Gastroesophageal sphincter (tissue), 3 donors: ENCODE measurements at regions not wholly inside any gene's neighbourhood (a gene's known extent, or its start where the extent isn't known, plus 50 kb on each side); places are given as distances from the start of the nearest gene placed in this dataset.

ENCODE experiments used
- CTCF ChIP-seq, 4 experiments: fragments of 200-600 bp in 2 of 4; fragments of 450-650 bp in 2 of 4; sonication (generic) in 1 of 4; IDR thresholded peaks; one replicate each; pipeline ENCODE4 v1.5.1; 2017 to 2019; ENCODE audit warnings: antibody characterized with exemption in 4 of 4, mild to moderate bottlenecking in 2 of 4, moderate library complexity in 2 of 4
- EP300 ChIP-seq: sonication (generic); formaldehyde crosslinking; IDR thresholded peaks from one replicate; pipeline ENCODE4 v1.6.1; 2017; ENCODE audit warnings: antibody characterized with exemption, mild to moderate bottlenecking
- POLR2A ChIP-seq, 2 donors: fragments of 450-650 bp; IDR thresholded peaks; one replicate each; pipeline ENCODE4 v1.6.1; 2017; ENCODE audit warnings: antibody characterized with exemption in 2 of 2, mild to moderate bottlenecking in 2 of 2, moderate library complexity in 1 of 2
- POLR2AphosphoS5 ChIP-seq: sonication (generic); formaldehyde crosslinking; IDR thresholded peaks from one replicate; pipeline ENCODE4 v1.6.1; 2017; ENCODE audit warnings: antibody characterized with exemption

- no peak for TF ChIP-seq POLR2A (IDR thresholded peaks at IDR 0.05)
- no peak for TF ChIP-seq CTCF (IDR thresholded peaks at IDR 0.05)
- TF ChIP-seq EP300: no peak
- no peak for TF ChIP-seq POLR2AphosphoS5
Measured at GRCh38 chr3:106249159-106249558, 380.3 kb upstream of the CBLB start.
